ENCODE measurements at regions not wholly inside any gene's neighbourhood (a gene's known extent, or its start where the extent isn't known, plus 50 kb on each side); places are given as distances from the start of the nearest gene placed in this dataset.

DNA sequence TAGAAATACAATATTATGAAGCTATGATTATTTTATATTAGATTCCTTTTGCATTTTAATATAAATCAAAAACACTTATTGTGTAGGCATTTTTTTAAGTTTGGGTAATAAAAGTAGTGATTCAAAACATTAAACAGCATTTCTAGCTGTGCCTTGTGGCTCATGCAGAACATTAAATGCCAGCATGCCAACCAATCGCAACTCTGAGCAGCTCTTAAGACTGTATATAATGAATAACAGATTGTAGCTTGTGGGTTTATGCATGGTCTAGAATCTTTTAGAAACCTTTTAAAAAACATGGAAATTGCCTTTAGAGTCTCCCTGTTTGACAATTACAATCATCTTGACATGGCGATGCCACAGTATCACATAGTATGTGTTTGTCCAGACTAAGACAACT is 903.8 kb downstream of the EFNA5 start:
- DNase-seq: no peak

DNA sequence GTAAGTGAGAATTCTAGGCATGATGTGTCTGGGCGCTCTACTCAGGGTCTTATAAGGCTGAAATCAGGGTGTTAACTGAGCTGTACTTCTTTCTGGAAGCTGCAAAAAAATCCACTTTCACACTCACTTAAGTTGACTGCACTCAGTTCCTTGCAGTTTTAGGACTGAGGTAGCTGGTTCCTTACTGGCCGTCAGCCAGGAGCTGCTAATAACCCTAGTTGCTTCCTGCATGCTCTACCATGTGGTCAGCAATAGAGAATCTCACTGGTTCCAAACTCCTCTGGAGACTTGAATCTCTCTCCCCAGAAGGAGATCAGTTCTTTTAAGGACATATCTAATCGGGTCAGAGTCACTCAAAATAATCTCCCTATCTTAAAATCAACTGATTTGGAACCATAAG is 911.2 kb downstream of the EFNA5 start:
- DNase-seq: no peak

DNA sequence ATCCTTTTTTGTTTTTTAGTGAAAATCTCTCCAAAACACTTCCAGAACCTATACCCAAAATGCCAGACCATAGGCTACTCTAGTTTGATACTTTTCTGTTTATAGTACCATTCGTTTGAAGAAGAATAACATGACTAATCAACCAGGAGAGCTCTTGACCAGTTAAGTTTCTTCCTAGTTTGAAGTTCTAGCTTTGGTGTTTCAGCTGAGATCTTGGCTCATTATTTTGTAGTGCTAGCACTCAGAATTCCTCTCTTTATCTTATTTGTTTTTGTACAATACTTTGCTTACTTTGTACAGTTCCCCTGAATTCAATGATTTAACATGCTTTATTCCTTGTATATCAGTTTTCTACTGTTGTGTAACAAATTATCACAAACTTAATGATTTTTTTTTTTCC is 911.6 kb downstream of the EFNA5 start:
- no peak for DNase-seq

DNA sequence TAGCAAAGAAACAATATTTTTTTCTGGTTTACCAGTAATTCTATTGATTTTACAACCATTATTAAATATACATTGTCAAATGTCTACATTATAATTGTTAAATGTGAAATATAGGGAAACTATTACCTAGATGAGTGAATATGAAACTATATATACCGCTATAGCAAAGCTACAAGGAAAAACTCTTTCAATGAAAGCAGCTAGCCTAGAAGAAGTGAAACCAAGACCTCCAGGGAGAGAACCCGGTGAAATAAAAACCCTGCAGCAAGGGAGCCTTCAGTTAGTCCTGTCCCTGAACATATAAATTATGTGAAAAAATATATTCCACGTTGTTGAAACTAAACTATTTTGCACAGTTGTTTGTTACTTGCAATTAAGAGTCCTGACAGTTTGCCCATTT is 913.1 kb downstream of the EFNA5 start:
- DNase-seq: no peak

DNA sequence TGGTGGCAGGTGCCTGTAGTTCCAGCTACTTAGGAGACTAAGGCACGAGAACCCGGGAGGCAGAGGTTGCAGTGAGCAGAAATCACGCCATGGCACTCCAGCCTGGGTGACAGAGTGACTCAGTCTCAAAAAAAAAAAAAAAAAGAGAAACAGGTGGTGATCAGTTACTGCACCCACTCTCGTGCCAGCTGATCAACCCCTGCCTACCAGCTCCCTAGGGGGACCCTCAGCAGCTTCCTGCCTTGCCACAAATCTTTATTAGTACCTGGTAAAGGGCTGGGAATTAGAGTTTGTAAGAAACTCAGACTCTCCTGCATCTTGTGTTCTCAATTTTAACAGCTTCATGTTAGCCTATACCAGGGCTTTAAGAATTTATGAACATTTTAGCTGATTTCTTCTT is 914.9 kb downstream of the EFNA5 start:
- no peak for DNase-seq

DNA sequence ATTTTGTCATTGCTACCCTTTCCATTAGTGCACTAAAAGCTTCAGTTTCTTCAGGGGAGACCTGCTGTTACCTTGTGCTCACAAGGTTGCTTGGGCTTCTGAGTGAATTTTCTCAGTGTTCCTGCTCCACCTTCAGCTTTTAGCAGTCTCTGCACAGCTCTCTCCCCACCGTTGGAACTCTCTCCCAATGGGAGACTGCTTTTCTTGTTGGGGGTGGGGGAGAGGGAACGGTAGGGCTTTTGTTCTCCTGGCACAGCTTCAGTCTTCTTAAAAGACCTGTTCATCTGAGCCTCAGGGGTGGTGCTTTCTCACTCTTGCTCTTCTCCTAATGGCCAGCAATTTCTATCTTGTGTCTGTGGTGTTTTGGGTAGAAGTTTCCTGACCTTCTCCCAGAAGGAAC is 915.7 kb downstream of the EFNA5 start:
- DNase-seq: no peak

DNA sequence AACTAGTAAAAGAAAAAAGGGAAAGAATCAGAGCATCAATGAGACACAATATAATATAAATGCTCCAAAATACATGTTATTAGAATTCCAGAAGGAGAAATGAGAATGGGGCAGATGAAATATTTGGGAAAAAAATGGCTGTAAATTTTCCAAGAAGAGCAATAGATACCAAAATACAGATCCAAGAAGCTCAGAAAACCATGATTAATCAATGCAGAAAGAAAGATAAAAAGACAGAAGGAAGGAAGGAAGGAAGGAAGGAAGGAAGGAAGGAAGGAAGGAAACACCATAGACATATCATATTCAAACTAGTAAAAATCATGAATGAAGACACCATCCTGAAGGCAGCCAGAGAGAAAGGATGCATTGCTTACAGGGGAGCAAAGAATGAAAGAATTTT is 920.9 kb downstream of the EFNA5 start:
- no peak for DNase-seq

DNA sequence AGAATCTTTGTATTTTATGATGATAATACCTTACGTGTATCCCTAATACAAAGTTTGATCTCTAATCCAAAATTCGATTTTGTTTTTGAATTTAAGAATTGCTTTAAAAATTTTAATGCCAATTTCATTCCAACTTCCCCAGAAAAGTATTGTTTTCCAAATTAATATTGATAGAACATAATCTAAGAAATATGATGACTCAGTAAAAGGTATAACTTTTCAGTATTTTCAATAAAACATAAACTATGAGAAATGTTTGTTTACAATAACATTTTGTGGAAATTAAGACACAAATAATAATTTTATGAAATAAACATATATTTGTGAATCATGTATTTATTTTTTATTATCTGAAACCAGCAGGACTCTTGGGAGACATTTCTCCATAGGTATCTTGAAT is 931.6 kb downstream of the EFNA5 start:
- DNase-seq: no peak

DNA sequence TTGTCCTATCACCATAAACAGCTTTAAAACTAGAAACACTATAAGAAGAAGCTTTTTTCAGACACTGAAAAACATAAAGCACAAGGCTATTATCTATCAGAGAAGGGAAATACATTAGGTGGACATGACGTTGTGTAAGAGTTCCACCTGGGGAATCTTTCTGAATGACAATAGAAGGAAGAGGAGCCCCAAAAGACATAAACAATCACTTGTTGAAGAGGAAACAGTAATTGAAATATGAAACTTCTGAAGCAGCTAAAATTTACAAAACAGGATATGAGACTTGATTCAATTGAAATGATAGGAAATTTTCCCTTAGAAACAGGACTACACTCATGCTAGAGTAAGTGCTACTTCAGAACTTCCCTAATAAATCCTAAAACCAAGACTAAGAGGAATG is 933.6 kb downstream of the EFNA5 start:
- DNase-seq: no peak

DNA sequence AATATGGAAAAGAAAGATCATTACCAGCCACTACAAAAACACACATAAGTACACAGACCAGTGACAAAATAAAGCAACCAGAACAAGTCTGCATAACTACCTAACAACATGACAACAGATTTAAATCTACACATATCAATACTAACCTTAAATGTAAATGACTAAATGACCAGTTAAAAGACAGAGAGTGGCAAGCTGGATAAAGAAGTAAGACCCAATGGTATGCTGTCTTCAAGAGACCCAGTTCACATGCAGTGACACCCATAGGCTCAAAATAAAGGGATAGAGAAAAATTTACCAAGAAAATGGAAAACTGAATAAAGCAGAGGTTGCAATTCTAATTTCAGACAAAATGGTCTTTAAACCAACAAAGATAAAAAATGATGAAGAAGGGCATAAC is 938.1 kb downstream of the EFNA5 start:
- DNase-seq: no peak

DNA sequence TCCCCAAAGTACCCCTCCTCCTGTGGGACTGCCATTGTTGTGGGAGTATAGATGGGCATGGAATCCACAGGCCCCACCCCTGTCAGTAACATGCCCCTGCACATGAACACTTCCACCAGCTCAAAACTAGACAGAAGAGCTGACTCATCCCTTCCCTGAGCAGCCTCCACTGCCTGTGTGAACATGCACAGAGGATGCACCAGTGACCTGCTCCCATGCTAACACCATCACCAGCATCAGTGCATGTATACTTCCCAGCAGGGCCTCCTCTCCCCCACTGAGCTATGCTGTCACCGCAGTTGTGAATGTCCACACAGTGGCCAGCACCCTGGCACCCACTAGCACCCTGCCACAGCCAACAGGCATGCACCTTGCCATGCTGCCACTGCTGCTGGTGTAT is 939.8 kb downstream of the EFNA5 start:
- DNase-seq: no peak

DNA sequence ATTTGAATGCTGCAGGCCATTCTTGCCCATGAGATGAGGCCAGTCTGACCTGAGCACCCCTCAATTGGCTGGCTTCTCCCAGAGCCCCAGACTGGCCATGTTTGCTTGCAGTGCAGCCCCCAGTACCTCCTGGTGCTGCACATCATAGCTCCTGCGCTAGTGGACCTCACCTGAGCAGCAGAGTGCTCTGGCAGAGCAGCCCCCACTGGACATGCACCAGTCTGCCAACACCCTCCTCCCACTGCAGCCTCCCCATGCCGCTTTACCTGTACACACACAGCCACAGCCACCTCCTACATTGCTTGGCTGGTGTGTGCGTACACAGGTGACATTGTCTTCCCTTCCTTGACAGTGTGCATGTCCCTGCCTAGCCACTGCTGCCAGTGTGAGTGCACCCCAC is 940.2 kb downstream of the EFNA5 start:
- DNase-seq: no peak

DNA sequence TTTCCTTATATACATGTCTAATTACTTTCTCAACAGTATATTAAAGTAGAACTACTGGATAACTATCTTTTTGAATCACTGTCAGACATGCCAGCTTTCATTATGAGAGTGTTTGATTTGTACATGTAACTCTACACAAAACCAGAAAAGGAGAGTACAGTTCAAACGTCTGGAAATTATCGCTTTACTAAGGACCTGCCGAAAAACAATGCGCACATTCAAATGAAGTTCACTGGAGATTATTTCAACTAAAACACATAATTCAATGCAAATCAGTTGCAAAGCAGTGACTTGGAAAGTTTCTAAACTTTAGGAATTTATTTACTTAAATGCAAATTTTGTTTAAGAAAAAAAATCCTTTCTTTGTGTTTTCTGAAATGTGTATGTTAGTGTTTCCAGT is 942.5 kb downstream of the EFNA5 start:
- no peak for DNase-seq

DNA sequence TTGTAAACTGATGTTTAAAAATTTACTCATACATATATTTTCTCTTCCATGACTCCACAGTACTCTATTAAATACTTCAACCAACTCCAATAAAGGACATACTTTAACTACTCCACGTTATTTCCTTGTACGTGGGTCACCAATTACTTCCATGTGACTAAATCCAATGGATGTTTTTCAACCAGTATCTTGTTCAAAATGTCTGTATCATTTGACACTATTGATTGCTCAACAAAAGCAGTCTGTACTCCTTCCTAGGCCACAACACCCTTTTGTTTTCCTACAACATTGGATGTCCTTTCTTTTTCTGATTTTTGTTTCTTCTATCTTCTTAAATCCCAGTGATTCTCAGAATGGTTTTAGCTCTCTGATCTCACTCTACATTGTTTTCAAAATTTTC is 943.7 kb downstream of the EFNA5 start:
- no peak for DNase-seq

DNA sequence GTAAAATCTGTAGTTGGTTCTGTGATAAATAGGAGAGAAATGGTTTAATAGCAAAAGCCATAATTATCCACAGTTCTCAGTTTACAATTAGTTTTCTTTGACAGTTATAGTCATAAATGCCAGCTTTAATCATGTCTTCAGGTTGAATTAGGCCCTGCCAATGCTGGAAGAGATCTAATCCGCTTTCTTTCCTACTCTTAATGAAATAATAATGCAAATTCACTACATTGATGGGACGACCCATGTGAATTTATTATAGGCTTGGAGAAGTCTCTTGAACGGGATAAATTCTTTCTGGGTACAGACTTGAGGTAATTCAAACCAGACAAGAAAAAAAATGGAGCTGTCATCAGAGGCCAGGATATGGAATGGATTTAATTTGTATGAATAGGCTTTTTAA is 950.4 kb downstream of the EFNA5 start:
- no peak for DNase-seq

DNA sequence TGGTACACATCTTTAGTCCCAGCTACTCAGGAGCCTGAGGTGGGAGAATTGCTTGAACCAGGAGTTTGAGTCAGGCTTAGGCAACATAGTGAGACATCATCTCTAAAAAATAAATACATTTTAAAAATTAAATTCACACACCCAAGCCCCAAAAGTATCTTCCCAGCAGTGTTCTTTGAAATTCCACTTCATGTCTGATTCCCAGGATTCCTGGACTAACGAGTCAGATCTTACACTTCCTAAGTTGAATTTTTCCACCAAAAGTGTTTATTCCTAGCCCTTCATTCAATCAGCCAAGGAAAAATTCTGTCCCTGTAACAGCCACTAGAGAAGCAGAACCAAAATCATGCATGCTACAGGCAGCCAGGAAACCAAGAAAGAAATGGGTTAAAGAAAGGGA is 970.9 kb downstream of the EFNA5 start:
- DNase-seq: no peak

DNA sequence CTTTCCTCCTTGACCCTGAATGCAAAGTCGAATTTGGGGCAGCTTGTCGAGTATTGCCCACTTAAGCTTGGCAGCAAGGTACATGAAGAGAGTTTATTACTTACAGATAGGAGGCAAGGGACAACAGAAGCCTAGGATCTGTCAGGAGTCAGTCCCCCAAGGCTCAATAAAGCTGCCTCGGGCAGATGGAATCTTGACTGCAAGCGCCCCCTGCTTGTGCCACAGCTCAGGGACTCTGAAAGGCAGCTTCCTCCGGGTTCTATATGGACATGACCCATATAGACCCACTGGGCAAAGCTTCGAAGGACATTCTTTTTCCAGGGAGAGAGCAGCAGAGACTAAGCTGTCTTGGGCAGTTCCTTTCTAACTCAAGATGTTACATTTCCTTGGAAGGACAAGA is 971.5 kb downstream of the EFNA5 start:
- no peak for DNase-seq

DNA sequence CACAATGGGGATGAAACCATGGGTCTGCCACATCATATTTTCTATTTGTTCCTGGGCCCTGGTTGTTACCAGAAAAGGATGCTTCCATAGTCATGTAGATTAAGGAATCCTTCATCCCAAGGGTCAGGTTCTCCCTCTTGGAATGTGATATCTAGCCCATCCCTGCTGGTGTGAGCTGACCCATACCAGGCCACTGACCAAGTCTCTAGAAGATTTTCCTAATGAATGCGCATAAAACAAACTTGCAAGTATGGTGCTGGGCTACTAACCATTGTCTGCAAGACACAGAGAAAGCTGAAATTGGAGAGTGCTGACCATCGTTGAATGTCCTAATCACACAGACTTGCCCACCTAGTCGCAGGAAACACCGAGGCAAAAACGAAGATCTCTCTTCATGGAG is 972.6 kb downstream of the EFNA5 start:
- DNase-seq: no peak

DNA sequence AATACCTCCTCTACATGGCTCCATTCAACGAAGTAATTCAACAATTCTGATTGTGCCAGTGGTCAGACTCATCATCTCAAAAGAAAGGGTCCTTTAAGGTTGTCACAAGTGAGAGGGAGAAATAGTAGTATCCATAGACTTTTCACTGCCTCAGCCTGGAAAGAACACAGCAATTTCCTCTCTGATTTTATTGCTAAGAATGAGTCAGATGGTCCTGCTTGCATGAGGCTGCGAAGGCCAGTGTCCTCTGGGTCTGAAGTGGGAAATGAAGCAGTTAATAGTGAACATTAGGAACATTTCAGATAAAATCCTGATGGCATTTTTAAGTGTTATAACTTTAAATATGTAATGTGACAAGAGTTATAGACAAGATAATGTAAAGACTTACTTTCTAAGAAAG is 979.0 kb downstream of the EFNA5 start:
- DNase-seq: no peak

DNA sequence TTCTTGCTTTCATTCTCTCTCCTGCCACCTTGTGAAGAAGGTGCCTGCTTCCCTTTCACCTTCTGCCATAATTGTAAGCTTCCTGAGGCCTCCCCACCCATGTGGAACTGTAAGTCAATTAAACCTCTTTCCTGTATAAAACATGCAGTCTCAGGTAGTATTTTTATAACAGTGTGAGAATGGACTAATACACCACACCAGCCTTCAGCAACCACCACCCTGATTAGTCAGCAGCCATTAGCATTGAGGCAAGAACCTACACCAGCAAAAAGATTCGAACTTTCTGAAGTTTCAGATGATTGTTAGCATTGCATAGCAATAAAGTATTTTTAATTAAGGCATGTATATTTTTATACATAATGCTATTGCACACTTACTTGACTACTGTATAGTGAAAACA is 980.2 kb downstream of the EFNA5 start:
- DNase-seq: no peak

DNA sequence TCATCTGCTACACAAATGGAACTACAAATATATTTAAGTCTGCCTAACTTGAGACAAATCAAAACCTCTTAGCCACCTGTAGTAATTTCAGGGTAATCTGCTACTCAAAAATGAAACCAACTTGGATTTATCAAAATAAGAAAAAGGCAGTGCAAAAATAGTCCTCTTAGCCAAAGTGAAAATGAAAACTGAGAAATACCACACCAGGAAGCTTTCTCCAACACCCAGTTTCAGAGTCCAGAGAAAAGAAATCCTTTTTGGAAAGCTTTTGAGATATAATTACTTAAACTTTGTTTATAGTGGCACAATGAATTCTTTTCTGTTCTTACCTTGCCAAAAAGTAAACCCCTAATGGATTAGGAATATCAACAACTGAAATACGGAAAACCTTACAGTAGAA is 990.4 kb downstream of the EFNA5 start:
- DNase-seq: no peak

DNA sequence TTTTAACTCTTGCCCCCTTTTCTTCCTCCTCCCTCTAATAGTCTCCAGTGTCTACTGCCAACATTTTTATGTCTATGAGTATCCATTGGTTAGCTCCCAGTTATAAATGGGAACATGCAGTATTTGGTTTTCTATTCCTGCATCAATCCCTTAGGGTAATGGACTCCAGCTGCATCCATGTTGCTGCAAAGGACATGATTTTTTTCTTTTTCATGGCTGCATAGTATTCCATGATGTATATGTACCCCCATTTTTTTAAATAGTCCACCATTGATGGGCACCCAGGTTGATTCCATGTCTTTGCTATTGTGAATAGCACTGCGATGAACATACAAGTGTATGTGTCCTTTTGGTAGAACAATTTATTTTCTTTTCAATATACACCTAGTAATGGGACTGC is 993.7 kb downstream of the EFNA5 start:
- DNase-seq: no peak

DNA sequence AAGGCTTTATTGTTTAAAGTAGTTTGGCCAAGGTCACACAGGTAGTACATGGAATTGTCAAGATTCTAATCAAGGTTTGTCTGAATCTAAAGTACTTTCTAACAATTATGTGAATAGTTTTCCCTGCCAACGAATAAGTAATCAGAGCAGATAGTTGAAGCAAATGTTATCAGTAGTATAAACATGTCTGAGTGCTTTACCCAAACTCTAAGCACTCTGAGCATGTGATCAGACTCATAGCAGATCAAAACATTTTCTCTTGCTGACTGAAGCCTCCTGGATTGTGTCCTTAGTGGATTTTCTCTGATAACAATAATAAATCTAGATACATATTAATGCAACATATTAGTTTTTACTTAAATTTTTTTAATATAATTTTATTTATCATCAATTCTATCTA is 995.0 kb downstream of the EFNA5 start:
- DNase-seq: no peak

DNA sequence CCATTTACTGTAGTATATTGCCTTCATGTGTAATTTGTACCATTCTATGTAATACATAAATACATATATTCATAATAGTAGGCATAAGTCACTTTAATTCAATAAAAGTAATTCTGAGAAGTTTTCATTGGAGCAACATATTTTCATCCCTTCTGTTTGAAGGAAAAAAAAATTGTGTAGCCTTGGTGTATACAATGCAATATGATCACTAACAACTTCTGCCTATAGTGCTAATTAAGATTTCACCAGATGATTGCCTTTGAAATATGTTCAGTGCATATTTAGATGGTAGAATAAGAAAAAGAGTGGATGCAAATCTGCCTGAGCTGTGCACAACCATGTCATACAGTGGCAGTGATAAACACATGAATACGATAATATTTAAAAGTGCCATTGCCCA is 996.8 kb downstream of the EFNA5 start:
- no peak for DNase-seq

DNA sequence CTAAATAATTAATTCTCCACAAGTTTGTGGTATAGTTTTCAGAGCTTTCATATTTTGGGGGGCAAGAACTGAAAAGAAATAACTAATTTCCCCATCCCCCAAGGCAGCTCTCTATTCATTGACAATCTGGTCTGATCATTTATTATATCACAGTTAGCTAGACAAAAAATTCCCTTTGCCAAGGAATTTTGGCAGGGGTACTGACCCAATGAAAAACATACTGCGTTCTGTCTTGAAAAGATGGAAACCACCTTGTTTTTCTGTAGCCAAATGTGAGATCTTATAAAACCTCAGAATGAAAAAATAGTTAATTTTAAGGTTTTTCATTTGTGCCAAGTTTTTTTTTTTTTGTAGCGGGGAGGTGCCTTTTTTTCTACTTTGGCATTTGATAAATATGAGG is 1008.9 kb downstream of the EFNA5 start:
- no peak for DNase-seq

DNA sequence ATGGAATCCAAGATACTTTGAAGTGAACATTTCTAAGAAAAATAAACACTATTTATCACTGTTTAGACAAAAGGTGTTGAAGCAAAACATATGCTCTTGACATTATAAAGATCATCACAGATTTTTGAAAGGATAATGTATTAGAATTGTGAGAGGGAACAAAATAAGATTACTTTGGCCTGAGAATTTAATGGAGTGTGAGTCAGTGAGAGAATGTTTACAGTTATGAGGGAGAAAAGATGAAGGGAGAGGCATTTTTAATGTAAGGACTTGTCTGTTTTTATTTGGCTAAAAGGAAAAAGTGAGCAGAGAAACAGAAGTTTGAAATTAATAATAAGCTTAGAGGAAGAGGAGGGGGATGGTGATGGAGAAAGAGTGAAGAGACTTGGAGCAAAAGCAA is 1010.1 kb downstream of the EFNA5 start:
- DNase-seq: no peak

DNA sequence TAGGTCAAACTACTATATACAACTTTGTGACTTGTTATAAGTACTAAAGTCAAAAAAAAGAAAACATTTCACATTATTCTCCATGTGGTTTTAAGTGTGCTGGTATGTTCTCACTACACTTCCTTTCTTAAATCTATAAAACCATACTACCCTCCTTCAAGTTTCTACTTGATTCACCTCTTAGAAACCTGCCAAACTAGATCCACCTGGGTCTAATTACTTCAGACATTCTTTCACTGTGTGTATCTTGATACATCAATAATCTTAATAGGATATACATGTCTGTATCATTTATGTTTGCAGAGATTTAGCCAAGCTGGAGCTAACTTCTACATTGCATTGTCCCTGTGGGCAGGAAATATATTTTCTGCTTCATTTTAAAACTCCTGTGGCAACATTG is 1012.6 kb downstream of the EFNA5 start:
- DNase-seq: no peak
